Left ventricle myocardium superior (tissue), 1 donor: ENCODE measurements at regions not wholly inside any gene's neighbourhood (a gene's known extent, or its start where the extent isn't known, plus 50 kb on each side); places are given as distances from the start of the nearest gene placed in this dataset.
A peak's percentile ranks its signal among the peaks of the same experiment; 100 is the strongest.
"Not testable (repeated sequence)": the region's sequence is repeated elsewhere in the genome, so short reads cannot be mapped to it uniquely, and the experiment has no call there.

Source experiments
- ATAC-seq: fragments of 200-7000 bp; cut with Tn5 transposase; one replicate; pipeline ENCODE4 v1.9.1; 2020; ENCODE audit warnings: mild to moderate bottlenecking, moderate library complexity
- DNase-seq: peaks from one replicate; pipeline ENCODE4 v3.0.0-alpha.2; 2020
- intact Hi-C: fragments of 100-400 bp; cut with micrococcal nuclease; formaldehyde crosslinking; loops from one replicate; pipeline ENCODE4 v1.11.0; 2022
- donor health status: DM: no; HTN: yes; CAD: no; lungs with severe emphysema.

GRCh38 chr5:96324708-96325107 is 108.3 kb downstream of the PCSK1 start:
- intact Hi-C loops: no loop called here
- ATAC-seq (no peak), DNase-seq (no peak)

GRCh38 chr5:96322865-96323264 is 110.2 kb downstream of the PCSK1 start:
- no peak for ATAC-seq
- intact Hi-C loops: no loop called here

DNA sequence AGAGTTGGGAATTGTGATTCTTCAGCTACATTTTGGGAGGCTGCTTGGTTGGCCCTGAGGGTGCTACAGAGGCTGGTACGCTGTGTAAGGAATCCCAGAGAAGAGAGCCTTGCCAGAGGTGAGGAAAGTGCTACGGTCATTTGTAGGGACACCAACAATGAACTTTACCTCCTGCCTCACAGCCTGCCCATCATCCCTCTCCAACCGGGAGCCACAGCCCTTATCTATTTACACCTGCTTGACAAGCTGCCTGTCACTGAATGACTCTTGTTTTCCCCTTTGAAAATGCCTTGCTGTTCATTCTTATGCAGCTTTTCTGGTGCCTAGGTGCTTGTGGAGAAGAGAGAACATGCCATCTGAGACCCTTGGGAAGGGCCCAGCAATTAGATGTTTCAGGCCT is 110.8 kb downstream of the PCSK1 start:
- DNase-seq (no peak), ATAC-seq (no peak)
- intact Hi-C loops: no loop called here

More at GRCh38 chr5:96322865-96323264, 110.2 kb downstream of the PCSK1 start:
- DNase-seq: no peak

DNA sequence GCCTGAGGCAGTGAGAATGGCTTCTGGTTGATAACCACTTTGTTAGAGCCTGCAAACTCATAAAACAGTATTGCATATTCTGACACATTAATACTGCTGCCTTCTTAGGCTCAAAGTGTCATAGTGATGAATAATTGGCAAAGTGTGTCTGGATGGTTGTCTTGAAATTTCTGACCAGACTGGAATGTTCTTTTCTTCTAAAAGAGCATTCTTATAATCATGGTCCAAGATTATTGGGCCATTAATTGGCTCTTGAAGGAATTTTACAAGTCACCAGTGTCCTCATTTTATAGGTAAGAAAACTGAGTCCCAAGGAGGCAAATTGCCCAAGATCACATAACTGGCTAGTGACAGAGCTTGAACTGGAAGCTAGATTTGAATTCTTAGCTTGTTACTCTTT is 111.7 kb downstream of the PCSK1 start:
- DNase-seq (no peak), ATAC-seq (no peak)
- intact Hi-C loops: no loop called here

- DNase-seq: no peak
- no peak for ATAC-seq
- intact Hi-C loops: no loop called here
Measured at GRCh38 chr5:96320797-96321196, 112.3 kb downstream of the PCSK1 start.

DNA sequence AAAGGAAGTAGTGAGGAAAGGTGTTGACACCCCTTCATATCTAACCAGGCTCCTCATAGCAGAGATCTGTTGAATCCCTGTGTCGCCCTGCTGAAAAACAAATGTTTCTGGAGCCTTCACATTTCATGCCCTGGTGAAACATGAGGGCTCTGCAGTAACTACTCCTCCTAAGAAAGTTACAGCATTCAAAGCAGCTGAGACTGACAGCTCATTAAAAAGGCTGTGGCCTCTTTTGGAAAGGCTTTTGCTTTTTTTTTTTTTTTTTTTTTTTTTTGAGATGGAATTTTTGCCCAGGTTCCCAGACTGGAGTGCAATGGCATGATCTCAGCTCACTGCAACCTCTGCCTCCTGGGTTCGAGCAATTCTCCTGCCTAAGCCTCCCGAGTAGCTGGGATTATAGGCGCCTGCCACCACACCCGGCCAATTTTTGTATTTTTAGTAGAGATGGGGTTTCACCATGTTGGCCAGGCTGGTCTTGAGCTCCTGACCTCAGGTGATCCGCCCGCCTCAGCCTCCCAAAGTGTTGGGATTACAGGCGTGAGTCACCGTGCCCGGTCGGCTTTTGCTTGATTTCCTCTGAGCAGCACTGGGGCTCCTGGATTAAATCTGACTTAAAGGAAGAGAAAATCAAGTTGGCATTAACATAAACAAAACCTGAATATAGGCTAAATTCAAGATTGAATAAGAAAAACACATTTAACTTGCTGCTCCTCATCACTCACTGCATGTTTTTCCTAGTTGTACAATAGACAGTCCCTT is 112.9 kb downstream of the PCSK1 start:
- ATAC-seq, intact Hi-C loops, DNase-seq: not testable (repeated sequence)

DNA sequence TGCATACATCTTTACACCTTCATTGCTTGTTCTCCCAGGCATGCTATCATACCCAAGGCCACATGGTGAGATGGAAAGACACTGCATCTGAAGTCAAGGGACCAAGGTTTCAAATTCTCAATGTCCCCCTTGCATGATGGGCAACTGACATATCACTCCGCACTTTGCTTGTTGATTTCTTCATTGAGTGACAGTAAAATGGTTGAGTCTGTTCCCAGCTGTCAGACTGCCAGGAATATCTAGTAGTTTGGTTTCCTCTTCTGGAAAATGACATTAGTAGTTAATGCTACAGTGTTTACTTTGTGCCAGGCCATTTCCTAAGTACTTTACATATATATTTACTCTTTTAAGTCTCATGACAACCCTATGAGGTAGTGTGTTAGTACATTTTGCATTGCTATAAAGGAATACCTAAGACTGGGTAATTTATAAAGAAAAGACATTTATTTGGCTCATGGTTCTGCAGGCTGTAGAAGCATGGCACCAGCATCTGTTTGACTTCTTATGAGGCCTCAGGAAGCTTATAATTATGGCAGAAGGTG is 114.4 kb downstream of the PCSK1 start:
- no peak for ATAC-seq
- no peak for DNase-seq
- intact Hi-C loops: no loop called here

DNA sequence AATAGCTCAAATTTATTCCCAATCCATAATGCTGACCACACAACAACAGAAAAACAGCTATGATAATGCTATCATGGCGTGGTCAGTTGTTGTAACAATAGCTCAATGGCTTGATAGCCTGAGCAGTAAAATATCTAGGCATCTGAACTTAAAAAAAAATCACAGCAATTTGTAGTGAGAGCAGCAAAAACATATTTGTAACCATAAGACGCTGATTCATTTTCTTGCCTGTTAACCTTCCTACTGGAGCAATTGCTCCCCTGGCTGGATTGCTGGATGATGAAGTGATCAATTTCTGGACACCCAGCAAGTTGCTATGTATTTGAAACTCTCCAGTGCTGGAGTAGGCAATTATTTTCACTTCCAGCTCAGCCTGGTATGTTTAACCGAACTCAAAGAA is 115.1 kb downstream of the PCSK1 start:
- intact Hi-C loops: no loop called here
- DNase-seq (no peak), ATAC-seq (no peak)

DNA sequence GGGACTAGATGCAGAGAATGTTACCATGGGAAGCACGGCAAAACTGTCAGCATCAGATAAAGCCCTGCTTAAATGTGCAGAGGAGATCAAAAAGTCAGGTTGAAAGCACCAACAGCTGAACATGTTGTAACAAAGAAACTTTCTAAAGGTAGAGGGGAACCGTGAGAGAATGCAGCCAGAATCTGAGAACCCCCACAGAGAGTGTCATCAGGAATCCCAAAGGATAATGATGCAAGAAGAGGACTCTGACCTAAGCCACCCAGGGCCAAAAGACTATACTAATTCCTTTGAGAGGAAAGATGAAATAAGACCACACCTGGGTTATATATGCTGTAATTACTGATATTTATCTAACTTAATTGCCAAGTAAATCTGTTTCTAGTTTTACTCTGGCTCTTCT is 116.6 kb downstream of the PCSK1 start:
- intact Hi-C loops: no loop called here
- no peak for ATAC-seq

GRCh38 chr5:96316017-96316416 is 117.0 kb downstream of the PCSK1 start:
- intact Hi-C loops: no loop called here
- DNase-seq: no peak
- no peak for ATAC-seq

More for the DNA sequence above, 116.6 kb downstream of the PCSK1 start:
- DNase-seq: no peak

DNA sequence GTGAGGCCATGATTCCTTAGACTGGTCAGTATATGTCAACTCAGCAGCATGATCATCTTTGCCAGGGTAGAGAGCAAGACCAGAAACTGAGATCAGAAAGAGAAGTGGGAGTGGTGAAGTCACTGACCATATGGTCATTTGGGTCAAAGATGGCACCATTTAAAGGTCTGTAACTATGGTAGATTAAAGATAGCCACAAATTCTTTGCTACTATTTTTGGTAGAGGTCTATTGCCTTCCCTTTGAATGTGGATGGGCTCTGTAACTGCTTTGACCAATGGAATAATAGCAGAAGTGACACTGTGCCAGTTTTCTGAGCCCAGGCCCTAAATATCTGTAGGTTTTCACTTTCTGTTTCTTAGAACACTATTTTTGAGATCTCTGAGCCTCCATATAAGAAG is 117.6 kb downstream of the PCSK1 start:
- intact Hi-C loops: no loop called here
- no peak for DNase-seq
- no peak for ATAC-seq

DNA sequence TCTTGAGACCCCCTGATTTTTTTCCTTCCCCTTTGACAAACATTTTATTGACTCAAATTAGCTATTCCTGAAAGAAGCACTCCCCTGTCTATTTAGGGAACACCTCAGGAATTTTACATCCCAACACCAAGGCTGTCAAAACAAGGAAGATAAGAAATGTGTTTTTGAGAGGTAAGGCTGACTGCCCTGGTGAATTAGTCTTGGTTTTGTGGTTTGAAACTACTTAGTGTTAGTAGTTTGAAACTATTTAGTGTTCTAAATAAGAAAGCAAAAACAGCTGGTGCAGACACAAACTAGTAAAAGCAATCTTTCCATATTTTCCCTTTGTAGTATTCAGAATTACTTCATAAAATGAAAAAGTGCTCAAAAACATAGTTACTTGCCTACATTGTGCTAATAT is 120.7 kb downstream of the PCSK1 start:
- no peak for DNase-seq
- ATAC-seq: no peak
- intact Hi-C loops: no loop called here

DNA sequence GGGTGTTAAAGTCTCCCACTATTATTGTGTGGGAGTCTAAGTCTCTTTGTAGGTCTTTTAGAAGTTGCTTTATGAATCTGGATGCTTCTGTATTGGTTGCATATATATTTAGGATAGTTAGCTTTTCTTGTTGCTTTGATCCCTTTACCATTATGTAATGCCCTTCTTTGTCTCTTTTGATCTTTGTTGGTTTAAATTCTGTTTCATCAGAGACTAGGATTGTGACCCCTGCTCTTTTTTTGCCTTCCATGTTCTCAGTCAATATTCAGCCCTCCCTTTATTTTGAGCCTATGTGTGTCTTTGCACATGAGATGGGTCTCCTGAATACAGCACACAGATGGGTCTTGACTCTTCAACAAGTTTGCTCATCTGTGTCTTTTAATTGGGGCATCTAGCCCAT is 126.0 kb downstream of the PCSK1 start:
- ATAC-seq, DNase-seq, intact Hi-C loops: not testable (repeated sequence)

GRCh38 chr5:96302174-96302738 is 130.8 kb downstream of the PCSK1 start:
- no peak for DNase-seq

DNA sequence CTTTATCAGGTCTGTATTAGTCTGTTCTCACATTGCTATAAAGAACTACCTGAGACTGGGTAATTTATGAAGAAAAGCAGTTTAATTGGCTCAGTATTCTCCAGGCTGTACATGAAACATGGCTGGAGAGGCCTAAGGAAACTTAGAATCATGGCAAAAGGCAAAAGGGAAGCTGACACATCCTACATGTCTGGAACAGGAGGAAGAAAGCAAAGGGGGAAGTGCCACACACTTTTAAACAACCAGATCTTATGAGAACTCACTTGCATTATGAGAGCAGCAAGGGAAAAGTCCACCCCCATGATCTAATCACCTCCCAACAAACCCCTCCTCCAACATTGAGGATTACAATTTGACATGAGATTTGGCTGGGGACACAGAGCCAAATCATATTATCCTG is 132.1 kb downstream of the PCSK1 start:
- DNase-seq (no peak), ATAC-seq (no peak)
- intact Hi-C loops: no loop called here

More at GRCh38 chr5:96302174-96302738, 130.8 kb downstream of the PCSK1 start:
- intact Hi-C loops: no loop called here
- ATAC-seq: no peak

DNA sequence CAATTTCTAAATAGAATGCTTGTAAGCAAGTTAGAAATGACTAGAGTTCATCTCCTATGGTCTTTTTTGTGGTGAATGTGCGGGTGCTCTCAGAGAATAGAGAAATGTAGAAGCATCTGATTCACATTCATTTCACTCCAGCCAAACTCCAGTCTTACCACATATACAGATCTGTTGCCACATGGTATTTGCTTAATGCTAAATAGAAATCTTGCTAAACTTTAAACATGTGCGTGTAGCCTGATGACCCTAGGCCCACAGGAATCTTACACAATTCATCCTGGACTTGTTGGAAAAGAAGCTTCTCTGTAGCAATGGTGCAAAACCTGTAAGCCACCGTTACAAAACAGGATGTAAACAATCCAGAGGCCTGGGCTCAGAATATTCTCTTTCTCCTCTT is 135.2 kb downstream of the PCSK1 start:
- DNase-seq (no peak), ATAC-seq (no peak)
- intact Hi-C loops: no loop called here

GRCh38 chr5:96297290-96297689 is 135.8 kb downstream of the PCSK1 start:
- DNase-seq: no peak
- ATAC-seq: peak; percentile 73

DNA sequence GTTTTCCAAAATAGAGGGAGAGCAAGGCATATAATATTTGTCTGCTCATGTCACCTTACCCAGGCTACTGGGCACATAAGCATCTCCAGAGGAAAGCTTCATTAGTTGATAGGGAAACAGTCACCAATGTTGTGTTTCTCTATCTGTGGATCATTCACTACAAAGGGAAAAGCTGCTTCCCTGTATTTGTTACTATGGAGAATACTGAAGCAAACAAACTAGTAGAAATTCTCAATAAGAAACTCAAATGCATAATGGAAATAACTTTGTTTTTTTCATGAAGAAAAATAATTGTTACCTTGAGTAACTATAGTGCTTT is 138.2 kb downstream of the PCSK1 start:
- intact Hi-C loops: no loop called here
- ATAC-seq (no peak), DNase-seq (no peak)

More at GRCh38 chr5:96297290-96297689, 135.8 kb downstream of the PCSK1 start:
- intact Hi-C loops: no loop called here

DNA sequence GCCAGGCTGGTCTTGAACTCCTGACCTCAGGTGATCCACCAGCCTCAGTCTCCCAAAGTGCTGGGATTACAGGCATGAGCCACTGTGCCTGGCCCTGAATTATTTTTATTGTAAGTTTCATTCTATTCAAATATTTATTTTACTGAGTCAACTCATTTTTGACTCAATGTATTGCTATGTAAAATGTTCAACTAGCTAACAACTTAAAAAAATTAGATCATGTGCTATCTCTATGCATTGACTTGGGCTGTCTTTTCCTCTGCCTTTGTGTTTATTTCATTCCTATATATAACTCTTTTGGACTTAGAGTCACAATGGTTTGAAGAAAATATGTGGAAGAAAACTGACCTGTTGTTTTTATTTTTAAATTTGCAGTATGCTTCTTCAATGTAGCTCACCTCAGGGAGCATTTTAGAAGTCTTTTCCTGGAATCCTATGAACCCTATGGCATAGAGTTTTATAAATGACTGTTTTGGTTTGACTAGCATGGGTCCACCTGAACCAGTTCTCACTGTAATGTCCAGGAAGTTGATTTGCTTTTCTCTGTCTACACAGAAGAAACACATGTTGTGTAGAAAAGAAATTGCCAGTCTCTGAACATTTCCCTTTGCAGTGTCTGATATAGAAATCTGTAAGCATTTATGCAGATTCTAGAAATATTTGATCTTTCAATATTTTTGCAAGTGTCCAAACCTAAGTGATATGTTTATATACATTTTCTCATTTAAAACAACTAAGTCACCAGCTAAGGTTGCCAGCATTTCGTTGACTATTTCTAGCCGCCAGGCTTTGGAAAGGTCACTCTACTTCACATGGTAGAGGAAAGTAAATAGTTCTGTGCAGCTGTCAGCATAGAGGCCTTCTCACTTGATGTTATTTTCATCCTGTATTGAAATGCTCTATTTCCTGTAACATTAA is 138.8 kb downstream of the PCSK1 start:
- intact Hi-C loops: no loop called here
- DNase-seq (no peak), ATAC-seq (peak; percentile 79)
